GM12873 (cell line): ENCODE measurements at regions not wholly inside any gene's neighbourhood (a gene's known extent, or its start where the extent isn't known, plus 50 kb on each side); places are given as distances from the start of the nearest gene placed in this dataset.

Source experiments
- TF ChIP-seq, protein P1 (sequence below): IDR thresholded peaks from 2 replicates; pipeline ENCODE4 v1.5.1; 2012; ENCODE audit warnings: low read depth, mild to moderate bottlenecking, moderate library complexity, low read length, control low read depth; ENCODE audit not compliant: insufficient read depth; ENCODE audit errors: missing control alignments

DNA sequence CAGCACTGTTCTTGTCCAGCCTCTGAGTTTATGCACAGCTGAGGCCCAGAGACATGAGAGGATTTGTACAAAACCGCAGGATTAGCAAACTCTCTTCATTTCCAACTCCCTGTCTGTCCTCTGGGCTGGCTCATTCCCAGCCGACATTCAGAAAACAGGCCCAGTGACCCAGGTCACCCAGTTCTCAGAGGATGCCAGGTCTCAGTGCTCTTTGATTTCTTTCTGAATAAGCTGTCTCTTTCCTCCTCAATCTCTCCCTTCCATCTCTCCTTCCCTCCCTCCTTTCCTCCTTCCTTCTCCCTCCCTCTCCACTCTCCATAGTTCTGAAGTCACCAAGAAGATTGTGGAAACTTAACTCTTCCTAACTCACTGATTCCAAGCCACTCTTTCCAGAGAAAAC lies 372.7 kb upstream of the SULF2 start:
- TF ChIP-seq, protein P1, sequence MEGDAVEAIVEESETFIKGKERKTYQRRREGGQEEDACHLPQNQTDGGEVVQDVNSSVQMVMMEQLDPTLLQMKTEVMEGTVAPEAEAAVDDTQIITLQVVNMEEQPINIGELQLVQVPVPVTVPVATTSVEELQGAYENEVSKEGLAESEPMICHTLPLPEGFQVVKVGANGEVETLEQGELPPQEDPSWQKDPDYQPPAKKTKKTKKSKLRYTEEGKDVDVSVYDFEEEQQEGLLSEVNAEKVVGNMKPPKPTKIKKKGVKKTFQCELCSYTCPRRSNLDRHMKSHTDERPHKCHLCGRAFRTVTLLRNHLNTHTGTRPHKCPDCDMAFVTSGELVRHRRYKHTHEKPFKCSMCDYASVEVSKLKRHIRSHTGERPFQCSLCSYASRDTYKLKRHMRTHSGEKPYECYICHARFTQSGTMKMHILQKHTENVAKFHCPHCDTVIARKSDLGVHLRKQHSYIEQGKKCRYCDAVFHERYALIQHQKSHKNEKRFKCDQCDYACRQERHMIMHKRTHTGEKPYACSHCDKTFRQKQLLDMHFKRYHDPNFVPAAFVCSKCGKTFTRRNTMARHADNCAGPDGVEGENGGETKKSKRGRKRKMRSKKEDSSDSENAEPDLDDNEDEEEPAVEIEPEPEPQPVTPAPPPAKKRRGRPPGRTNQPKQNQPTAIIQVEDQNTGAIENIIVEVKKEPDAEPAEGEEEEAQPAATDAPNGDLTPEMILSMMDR, result no peak

DNA sequence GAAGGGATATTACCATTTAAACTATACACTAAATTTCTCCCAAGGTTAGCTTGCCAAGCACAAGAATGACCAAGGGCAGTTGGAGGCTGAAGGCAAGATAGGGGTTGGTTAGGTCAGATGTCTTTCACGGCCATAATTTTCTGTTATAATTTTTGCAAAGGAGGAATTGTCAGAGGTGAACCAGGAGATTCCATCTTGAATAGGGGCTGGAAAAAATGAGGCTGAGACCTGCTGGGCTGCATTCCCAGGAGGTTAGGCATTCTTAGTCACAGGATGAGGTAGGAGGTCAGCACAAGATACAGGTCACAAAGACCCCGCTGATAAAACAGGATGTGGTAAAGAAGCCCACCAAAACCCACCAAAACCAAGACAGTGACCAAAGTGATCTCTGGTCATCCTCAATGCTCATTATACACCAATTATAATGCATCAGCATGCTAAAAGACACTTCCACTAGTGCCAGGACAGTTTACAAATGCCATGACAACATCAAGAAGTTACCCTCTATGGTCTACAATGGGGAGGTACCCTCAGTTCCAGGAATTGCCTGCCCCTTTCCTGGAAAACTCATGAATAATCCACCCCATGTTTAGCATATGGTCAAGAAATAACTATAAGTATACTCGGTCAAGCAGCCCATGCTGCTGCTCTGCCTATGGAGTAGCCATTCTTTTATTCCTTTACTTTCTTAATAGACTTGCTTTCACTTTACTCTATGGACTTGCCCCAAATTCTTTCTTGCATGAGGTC lies 371.8 kb upstream of the SULF2 start:
- TF ChIP-seq, protein P1, result no peak

DNA sequence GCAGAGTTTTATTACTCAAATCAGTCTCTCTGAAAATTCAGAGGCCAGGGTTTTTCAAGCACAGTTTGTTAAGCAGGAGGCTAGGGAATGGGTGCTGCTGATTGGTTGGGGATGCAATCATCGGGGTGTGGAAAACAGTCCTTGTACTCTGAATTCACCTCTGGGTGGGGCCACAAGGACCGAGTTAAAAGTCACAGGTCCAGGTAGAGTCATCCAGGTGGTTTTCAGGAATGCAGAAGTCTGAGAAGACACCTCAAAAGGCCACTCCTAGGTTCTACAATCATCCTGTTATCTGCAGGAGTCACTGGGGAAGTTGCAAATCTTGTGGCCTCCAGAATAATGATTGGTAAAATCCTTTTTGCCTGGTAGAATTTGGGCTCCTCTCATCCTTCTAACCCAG lies 371.2 kb upstream of the SULF2 start:
- TF ChIP-seq, protein P1, result no peak

DNA sequence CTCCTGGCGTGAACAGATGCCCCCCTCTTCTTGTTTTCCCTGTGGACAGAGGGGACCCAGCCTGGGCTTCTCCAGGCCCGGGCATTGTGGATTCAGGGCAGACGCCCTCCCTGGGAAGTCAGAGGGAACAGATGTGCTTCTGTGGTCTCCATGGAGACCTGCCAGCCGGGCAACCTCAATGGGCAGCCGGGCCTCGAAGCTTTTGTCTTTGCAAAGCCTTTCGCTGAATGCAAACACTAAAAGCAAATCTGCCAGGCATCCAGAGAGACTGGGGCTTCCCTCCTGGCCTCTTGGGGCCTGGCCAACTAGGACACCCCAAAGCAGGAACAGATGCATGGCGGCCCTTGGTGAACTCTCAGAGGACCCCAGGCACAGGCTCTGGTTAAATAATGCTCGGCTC lies 370.0 kb upstream of the SULF2 start:
- TF ChIP-seq, protein P1, result no peak

DNA sequence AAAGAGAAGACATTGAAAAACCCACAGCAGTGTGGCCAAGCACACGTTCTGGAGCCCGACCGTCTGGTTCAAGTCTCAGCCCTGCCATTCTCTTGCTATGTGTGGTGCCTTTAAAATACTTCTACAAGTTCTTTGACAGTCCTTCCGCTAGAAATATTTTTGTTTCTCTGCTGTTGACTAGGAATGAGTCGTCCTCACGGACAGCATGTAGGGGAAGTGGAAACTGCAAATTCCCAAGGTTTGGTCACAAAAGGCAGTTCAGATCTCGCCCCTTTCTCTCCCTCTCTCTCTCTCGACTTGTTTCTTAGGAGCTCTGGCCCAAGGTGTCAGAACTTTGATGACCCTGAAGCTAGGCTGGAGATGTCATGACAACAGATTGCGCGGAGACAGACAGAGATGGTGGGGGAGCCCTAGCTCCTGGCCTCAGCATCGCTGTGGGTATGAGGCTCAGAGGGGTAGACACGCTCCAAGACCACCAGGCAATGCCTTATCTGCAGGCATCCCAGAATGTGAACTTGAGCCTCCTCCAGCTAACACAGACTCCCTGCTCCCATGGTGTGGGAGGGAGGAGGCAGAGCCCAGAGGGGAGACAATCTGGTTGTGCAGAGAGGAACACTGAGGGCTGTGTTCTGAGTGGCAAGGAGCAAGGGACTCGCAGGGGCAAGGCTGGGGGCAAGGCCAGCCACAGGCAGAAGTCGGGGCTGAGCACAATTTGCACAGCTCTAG lies 368.9 kb upstream of the SULF2 start:
- TF ChIP-seq, protein P1, result no peak

DNA sequence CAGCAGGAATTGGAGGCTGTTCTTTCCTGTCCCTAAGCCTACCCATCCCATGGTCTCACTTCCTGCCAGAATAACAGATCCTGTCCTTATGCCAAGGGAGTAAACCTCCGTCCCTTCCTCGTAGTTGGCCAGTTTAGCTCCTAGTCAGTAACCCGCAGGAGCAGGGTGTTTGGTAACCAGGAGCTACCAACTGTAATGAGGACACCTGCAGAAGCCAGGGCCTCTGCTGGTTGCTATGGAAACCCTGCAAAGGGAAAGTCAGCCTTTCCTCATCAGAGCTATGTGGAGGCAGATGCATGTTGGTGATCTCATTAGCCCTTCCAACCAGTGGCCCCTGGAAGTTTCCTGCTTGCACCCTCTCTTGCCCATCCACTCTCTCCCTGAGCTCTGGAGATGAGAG lies 368.2 kb upstream of the SULF2 start:
- TF ChIP-seq, protein P1, result no peak

DNA sequence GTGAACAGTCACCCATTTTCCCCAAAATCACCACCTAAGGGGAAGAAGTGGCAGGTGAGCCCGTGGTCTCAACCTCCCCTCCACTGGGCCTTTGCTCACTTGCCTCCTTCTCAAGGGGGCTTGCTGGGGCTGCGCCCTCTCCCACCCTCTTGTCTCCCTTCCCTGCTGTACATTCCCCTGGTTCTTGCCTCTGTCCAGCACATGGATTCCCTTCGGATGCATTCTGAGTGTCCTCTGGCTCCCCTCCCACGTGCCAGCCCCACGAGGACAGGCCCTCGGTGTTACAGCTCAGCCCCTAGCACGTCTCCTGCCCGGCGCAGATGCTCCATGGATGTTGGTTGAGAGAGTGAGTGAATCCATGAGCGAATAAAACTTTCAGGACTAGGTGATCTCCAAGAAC lies 367.8 kb upstream of the SULF2 start:
- TF ChIP-seq, protein P1, result no peak
